ENCODE measurements at regions not wholly inside any gene's neighbourhood (a gene's known extent, or its start where the extent isn't known, plus 50 kb on each side); places are given as distances from the start of the nearest gene placed in this dataset.

DNA sequence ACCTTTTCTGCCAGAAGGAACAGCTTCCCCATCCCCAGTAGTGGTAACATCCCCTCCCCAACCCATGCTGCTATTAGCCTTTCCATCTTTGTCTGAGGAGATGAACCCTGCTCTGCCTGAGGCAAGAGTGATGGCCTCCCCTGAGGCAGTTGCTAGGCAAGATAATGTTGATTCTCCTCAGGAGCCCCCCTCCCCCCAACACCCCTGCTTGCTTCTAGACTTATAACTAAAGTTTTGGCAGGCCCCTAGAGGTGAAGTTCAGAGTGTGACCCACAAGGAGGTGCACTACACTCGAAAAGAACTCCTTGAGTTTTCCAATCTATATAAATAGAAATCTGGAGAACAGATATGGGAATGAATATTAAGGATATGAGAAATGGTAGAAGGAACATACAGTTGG lies 962.5 kb downstream of the ADGRL3 start:
- H3K4me3 ChIP-seq (ENCODE audit: low read depth, low read length, poor library complexity, severe bottlenecking) = no peak overlapping the region
- BruUV-seq (replicated peaks) = no TSS peak

DNA sequence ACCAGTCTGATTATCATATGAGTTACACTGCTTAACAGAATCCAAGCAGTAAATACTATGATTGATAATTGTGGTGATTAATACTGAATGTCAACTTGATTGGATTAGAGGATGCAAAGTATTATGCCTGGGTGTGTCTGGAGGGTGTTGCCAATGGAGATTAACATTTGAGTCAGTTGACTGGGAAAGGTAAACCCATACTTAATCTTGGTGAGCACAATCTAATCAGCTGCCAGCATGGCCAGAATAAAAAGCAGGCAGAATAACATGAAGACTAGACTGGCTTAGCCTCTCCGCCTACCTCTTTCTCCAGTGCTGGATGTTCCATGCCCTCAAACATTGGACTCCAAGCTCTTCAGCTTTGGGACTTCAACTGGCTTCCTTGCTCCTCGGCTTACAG lies 961.3 kb downstream of the ADGRL3 start:
- POLR2A ChIA-PET (ENCODE audit: low non-redundant PET) = no interaction called here
- BruUV-seq (replicated peaks) = no TSS peak

More for the DNA sequence above, 962.5 kb downstream of the ADGRL3 start:
- DNase-seq (ENCODE audit: low spot score) = no peak
- no peak overlapping the region for H3K27ac ChIP-seq (ENCODE audit: low read depth, low read length, poor library complexity, severe bottlenecking)
- TF ChIP-seq EZH2 (IDR thresholded peaks at IDR 0.05; ENCODE audit: borderline replicate concordance, low read depth, low read length, poor library complexity, severe bottlenecking) = no peak
- TF ChIP-seq, protein P1, sequence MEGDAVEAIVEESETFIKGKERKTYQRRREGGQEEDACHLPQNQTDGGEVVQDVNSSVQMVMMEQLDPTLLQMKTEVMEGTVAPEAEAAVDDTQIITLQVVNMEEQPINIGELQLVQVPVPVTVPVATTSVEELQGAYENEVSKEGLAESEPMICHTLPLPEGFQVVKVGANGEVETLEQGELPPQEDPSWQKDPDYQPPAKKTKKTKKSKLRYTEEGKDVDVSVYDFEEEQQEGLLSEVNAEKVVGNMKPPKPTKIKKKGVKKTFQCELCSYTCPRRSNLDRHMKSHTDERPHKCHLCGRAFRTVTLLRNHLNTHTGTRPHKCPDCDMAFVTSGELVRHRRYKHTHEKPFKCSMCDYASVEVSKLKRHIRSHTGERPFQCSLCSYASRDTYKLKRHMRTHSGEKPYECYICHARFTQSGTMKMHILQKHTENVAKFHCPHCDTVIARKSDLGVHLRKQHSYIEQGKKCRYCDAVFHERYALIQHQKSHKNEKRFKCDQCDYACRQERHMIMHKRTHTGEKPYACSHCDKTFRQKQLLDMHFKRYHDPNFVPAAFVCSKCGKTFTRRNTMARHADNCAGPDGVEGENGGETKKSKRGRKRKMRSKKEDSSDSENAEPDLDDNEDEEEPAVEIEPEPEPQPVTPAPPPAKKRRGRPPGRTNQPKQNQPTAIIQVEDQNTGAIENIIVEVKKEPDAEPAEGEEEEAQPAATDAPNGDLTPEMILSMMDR (conservative IDR thresholded peaks at IDR 0.05; ENCODE audit: low read depth, low read length) = no peak
- intact Hi-C loops (cut with micrococcal nuclease; ENCODE audit: unreplicated experiment) = no loop called here
- no peaks in the 10 kb centered on the region for H3K4me1 ChIP-seq (ENCODE audit: insufficient read depth, low read length, poor library complexity, severe bottlenecking)
- no peaks in the 10 kb centered on the region for H3K9me3 ChIP-seq (ENCODE audit: low read depth, low read length, poor library complexity, severe bottlenecking)
- no peaks in the 10 kb centered on the region for H3K36me3 ChIP-seq (ENCODE audit: insufficient read depth, low read length, poor library complexity, severe bottlenecking)
- no peaks in the 10 kb centered on the region for H3K27me3 ChIP-seq (replicated peaks; ENCODE audit: insufficient read depth, low read depth, low read length, poor library complexity)
- ChIA-PET POLR2A (ENCODE audit: low non-redundant PET) (no interaction called here), CTCF (no interaction called here)

DNA sequence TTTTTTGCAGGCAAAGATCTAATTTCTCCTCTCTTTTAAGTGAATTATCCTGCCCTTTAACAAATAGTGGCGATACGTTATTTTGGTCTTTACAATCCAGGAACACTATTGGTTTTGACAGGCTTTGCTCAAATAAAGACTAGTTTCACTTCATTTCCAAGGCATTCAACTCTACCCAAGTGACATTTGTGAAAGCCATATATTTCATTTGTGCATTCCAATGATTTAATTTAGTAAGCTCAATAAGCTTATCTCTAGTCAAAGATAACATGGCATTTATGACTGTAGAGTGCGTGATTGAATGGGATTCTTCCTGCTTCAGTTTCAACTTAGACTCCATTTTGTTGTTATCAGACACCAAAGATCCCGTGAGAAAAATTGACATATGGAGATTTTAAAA lies 959.8 kb downstream of the ADGRL3 start:
- intact Hi-C loops (cut with micrococcal nuclease; ENCODE audit: unreplicated experiment) = no loop called here
- Histone ChIP-seq H3K27ac (ENCODE audit: low read depth, low read length, poor library complexity, severe bottlenecking) (no peak overlapping the region), H3K27me3 (replicated peaks; ENCODE audit: insufficient read depth, low read depth, low read length, poor library complexity) (no peaks in the 10 kb centered on the region), H3K4me1 (ENCODE audit: insufficient read depth, low read length, poor library complexity, severe bottlenecking) (no peaks in the 10 kb centered on the region), H3K4me3 (ENCODE audit: low read depth, low read length, poor library complexity, severe bottlenecking) (no peak overlapping the region), H3K36me3 (ENCODE audit: insufficient read depth, low read length, poor library complexity, severe bottlenecking) (no peaks in the 10 kb centered on the region), H3K9me3 (ENCODE audit: low read depth, low read length, poor library complexity, severe bottlenecking) (no peaks in the 10 kb centered on the region)
- no peak for DNase-seq (ENCODE audit: low spot score)
- POLR2A ChIA-PET (ENCODE audit: low non-redundant PET) = no interaction called here
- BruUV-seq (replicated peaks) = no TSS peak
- CTCF ChIA-PET = no interaction called here
- TF ChIP-seq, protein P1 (conservative IDR thresholded peaks at IDR 0.05; ENCODE audit: low read depth, low read length) = no peak
- no peak for TF ChIP-seq EZH2 (IDR thresholded peaks at IDR 0.05; ENCODE audit: borderline replicate concordance, low read depth, low read length, poor library complexity, severe bottlenecking)

More for the DNA sequence above, 961.3 kb downstream of the ADGRL3 start:
- CTCF ChIA-PET = no interaction called here
- H3K27me3 ChIP-seq (replicated peaks; ENCODE audit: insufficient read depth, low read depth, low read length, poor library complexity) = no peaks in the 10 kb centered on the region
- DNase-seq (ENCODE audit: low spot score) = no peak
- H3K9me3 ChIP-seq (ENCODE audit: low read depth, low read length, poor library complexity, severe bottlenecking) = no peaks in the 10 kb centered on the region
- no peak overlapping the region for H3K27ac ChIP-seq (ENCODE audit: low read depth, low read length, poor library complexity, severe bottlenecking)
- H3K36me3 ChIP-seq (ENCODE audit: insufficient read depth, low read length, poor library complexity, severe bottlenecking) = no peaks in the 10 kb centered on the region
- no peaks in the 10 kb centered on the region for H3K4me1 ChIP-seq (ENCODE audit: insufficient read depth, low read length, poor library complexity, severe bottlenecking)
- no peak overlapping the region for H3K4me3 ChIP-seq (ENCODE audit: low read depth, low read length, poor library complexity, severe bottlenecking)
- intact Hi-C loops (cut with micrococcal nuclease; ENCODE audit: unreplicated experiment) = no loop called here
- TF ChIP-seq, protein P1 (conservative IDR thresholded peaks at IDR 0.05; ENCODE audit: low read depth, low read length) = no peak
- no peak for TF ChIP-seq EZH2 (IDR thresholded peaks at IDR 0.05; ENCODE audit: borderline replicate concordance, low read depth, low read length, poor library complexity, severe bottlenecking)

All from A673 (cell line).